Stimulated activated CD4-positive, alpha-beta T cell treated with anti-CD3 and anti-CD28 coated beads, Interleukin-15, amount 100 ng/mL, for 24 hours (primary cell): ENCODE measurements at regions not wholly inside any gene's neighbourhood (a gene's known extent, or its start where the extent isn't known, plus 50 kb on each side); places are given as distances from the start of the nearest gene placed in this dataset.

Source experiments
- DNase-seq: peaks from one replicate; pipeline ENCODE4 v3.0.0-alpha.2; 2020

DNA sequence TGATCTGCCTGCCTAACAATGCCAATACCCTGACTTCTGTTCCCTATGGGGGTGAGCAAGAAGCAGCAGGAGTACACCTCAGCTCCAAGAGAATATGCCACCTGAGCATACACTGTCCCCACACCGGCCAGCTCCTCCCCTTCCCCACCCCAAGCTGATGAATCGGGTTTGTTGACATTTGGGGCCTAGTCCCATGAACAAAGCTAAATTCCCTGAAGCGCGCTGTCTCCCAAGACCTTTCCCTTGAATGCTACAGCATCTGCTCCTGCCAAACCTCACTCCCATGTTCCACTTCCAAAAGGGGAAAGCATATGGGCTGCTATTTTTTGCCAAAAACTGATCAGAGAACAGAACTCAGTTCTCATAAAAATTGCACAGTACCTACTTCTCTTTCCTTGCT, 220.4 kb upstream of the CAMK1G start:
- no peak for DNase-seq

DNA sequence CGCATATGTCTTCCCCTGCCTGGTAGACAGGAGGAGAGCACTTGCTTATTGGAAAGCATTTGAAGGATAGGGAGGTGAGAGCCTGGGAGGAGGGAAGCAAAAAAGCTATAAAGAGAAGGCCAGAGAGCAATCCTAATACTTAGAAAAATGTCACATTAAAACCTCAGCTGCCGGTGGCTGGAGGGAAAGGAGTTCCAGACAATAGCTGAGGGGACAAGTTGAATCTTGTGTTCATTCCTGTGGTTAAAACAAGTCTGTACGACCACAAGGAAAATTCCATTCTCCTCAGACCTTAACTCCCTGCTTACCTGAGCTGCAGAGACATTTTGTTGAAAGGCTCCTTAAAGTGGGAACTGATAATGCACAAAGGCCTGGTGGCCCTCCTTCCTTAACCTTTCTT, 218.8 kb upstream of the CAMK1G start:
- DNase-seq = no peak

DNA sequence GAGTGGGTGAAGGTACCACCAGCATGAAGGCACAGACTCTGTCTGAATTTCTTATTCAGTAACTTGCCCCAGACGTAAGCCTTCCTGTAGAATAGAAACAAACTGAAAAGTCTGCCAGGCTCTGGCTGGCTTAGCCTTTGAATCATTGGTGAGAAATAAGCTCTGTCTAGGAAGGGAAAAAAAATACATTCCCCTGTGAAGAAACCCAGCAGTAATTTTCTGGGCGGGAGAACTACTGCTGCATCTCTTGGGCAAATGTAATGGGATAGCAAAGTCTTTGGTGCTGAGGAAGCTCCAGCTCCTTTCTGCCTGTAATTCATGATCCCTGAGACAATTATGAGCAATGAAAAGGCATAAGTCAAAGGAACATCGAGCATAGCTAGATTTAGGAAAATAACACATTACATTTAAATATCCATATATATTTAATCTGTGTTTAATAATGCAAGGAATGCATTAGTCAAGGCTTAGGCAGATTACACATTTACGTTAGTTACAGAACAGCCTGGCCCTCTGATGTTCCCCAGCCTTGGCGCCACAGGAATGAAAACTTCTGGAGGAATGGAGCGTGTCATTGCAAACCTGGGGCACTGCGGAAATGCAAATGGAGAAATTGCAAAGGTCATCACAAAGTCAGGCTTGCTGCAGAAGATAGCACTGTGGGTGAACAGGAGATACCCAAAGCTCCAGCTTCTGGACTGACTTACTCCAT, 216.3 kb upstream of the CAMK1G start:
- no peak for DNase-seq

DNA sequence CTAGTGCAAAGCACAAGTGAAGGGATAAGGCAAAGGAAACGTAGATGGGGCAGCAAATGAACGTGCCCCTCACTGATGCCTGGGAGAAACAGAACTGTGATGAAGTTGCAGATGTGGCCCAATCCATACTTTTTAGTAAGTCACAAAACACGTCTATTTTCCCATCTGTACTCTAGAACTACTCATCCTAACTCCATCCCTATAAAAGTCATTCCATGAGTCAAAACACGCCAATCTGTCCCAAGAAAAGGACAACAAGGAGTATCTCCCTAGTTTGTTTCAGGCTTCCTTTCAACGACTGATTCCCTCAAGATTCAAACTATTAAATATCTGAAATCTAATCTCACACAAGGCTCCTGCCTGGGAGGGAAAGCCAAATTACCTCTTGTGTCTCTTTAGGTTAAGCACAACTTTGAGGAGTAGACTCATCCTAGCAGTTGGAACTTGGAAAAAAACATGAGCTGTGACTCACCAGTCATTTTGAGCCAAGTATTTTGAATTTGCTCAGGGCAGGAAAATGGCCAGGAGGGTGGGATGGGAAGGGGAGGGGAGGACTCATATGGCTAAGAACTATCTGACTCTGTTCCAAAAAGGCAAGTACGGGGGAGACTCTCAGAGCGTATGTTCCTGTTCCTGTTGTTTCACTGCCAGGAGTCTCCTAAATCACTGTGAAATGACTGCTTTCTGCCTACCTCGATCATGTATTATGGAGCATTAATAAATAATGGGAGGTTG, 214.5 kb upstream of the CAMK1G start:
- no peak for DNase-seq

DNA sequence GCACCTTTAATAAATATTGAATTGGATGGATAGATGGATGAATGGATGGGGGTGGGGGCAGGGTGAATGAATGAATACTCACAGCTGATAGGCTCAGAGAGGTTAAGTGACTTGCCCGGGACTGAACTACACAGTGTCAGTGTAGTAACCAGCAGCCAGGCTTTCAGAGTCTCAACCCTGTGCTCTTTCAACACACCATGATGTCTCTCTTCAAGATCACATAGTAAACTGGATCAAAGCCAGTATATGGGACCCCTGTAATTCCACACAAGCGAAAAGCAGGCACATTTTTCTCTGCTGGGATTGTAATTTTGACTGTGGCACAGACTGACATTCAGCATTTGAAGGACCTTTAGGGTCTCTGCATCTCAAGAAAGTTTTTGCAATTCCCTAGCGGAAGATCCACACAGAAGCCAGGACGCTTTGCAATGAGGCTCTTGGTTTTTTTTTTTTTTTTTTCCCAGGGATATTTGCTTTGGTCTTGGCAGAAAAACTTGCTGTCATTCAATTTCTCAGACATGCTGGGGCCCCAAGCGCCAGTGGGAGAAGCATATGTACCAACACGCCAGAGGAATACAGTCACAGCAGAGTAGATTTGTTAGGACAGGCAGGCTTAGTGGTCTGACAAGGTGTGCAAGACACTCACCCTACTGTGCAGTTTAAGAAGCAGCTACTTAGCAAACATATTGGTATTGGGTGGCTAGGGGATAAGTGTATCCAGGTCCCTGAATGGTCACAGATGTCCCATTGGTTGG, 213.1 kb upstream of the CAMK1G start:
- DNase-seq = no peak

DNA sequence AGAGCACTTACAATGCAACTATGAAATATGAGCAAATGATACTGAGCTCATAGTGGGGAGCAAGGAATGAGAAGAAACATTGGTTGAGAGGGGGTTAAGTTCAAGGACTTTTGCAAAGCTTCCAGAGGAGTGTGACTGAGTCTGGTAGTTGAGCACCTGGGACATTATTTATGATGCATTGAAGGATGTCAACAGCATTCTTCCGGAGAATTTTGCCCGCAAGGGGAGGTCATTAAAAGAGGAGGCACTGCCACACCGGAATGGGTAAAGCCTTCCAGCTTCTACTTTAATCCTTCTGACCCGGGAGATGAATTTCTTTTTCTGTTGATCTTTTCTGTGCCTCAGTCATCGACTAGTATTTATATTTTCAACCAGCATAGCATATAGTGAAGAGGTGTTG, 208.4 kb upstream of the CAMK1G start:
- no peak for DNase-seq

DNA sequence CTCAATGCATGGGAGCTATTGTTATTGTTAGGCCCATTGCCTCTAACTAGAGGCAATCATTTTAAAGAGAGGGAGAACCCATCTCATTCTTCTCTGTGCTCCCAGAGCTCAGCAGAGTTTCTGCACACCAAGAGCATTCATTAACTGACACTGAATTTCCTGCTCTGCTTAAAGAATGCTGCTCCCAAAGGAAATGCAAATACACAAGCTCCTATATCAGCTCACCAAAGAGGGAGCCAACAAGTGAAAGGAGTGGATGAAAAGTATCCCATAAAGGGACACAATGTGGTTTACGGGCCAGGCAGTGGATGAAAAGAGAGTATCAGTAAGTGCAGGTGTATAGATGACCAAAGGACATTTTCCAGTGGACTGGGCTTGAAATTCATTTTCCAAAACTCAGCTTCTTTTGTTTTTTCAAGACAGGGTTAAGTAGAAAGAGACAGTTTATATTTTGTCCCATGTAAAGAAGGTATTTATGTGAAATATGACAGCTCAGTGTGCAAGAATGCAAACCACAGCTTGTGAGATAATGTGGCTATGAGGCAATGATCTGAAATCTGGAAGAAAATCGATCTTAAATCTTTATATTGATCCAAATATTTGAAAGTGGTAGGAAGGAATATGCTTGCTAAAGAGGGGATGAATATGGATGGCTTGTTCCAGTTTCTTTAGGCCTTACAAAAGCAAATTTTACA, 207.7 kb upstream of the CAMK1G start:
- DNase-seq = no peak

DNA sequence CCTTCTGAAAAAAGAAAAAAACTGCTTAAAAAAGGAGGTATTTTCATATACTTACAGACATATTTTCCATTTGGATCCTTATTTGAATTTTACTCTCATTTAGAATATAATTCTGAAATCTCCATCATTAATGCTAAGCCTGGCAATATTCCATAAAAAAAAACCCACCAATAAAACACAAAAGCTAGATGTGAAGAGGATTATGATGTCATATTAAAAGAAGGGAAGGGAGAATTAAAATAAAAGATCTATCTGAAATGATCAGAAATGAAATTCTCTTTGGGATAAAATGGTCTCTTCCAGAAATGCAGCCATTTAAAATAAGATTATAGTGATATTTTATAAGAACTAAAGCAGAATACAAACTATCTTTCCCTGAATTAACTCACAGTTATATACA, 206.7 kb upstream of the CAMK1G start:
- no peak for DNase-seq

DNA sequence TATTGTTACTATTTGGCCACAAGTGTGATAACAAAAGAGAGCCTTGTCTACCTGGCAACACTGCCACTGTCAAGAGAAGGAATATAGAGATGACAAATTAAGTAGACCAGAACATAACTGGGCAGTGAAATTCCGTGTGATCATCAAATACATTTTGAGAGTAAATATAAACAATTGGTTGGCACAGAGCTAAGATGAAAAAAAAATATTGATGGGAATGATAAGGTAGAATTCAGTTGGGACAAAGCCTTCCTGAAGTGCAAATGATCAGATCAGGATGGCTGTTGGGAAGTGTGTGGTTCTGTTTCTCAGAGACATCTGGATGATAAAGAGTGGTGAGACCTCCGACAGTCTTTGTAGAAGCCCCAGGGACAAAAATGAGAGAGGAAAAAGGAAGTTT, 205.5 kb upstream of the CAMK1G start:
- no peak for DNase-seq

DNA sequence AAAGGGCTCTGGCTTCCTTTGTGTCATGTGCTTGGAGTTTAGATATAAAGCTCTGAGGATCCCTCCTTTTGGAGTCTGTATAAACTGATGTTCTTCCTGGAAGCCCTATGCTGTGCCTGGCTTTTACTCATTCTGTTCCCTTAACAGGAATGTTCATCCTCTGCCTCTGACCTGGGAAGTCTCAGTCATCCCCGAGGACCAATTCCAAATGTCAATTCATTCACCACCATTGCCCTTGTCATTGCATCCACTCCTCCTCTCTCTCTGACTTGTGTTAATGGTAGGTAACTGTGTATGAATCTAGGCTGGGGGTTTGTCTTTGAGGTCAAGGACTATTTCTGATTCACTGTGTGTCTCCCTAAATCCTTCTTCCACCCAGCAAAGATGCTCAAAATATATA, 204.2 kb upstream of the CAMK1G start:
- DNase-seq = no peak

DNA sequence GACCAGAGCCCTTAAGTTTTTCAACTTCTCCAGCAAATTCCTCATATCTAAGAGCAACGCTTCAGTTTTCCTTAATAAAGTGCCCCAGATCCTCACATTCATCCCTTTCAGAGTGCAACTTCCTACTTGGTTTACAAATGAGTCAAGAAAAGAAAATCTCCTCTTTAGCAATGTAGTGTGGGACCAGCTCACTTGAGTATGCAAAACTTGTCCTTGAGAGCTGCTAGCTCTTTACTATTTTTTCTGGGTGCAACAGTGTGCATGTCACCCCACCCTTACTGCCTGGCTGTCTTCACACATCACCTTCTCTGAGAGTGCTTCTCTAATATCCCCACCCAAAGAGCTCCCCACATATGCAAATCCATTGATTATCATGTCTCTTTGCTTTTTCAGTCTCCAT, 203.1 kb upstream of the CAMK1G start:
- DNase-seq = no peak

DNA sequence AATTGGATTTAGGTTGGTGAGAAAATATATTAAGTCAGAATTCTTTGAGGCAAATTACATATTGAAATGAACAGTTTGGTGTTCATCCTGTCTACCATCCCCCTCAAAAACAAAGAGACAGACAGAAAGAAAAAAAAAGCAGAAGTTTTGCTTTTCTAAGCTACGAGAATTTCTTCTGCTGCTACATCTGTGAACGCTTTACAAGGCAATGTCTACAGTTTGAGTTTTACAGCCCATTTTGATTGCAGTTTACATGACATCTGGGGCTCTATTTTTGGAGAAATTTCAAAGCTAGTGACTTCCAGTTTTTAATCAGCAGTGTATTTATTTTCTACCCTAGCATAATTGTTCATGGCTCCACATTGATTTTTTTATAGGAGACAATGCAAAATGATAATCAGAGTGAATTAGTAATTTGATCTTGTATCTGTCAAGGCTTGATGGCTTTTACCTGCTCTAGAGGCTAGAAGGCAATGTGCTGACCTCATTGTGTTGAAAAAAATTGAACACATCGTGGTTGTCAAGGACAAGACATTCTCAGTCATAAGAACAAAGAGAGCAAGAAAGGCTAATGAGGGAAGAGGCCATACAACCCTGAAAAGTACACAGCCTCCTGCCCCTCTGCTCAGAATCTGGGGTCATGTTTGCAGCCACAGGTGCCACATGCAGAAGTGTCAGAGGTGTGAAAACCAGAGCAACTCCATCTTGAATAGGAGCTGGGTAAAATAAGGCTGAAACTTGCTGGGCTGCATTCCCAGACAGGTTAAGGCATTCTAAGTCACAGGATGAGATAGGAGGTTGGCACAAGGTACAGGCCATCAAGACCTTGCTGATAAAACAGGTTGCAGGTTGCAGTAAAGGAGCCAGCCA, 201.0 kb upstream of the CAMK1G start:
- no peak for DNase-seq

DNA sequence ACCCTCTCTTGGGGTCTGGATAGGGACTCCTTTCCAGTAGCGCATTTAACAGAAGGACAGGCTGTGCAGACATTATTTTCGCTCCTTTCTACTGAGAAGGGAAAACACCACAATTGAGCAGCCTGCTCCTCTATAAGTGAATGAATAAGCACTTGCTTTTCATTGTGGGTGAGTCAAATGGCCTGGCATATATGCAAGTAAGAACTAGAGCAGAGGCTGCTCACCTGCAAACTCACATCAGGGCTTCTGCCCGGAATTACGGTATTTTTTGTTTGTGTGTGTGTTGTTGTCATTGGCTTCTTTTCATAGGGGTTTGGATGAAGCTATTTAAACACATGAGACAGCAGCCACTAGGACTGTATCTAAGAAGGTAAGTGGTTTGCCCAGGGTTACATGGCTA, 200.1 kb upstream of the CAMK1G start:
- DNase-seq = no peak

DNA sequence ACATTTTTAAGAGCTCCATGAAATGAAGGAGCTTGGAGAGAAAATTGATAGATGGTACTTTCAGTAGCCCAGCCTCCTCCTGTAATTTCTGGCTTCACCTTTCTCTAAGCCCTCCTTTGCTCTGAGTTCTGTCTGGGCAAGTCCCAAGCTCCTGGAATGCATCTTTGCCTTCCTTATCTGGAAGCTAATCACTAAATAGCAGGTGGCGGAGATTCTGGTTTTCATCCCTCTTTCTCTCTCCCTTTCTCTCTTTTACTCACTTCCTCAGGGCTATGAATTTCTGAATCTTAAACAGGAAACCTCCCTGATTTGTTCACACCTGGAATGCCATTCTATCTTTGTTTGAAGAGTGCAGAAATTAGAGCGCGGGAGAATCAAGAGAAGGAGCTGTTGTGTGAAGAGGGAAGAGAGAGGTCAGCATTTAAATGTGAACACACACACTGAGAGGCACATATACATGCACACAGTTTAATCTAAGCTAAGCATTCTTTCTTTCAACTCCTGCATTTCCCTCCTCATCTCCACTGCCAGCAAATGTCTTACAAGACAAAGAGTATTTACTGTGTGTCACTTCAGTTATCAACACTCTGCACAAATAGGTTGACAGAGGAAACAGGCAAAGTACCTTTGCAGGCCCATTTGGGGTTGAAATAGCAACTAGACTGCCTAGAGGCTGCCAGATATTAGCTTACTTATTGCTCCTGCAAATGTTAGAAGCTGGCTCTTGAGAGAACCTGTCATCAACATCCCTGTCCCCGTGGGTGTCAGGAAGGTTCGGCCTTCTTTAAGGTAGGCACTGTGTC, 199.4 kb upstream of the CAMK1G start:
- no peak for DNase-seq

DNA sequence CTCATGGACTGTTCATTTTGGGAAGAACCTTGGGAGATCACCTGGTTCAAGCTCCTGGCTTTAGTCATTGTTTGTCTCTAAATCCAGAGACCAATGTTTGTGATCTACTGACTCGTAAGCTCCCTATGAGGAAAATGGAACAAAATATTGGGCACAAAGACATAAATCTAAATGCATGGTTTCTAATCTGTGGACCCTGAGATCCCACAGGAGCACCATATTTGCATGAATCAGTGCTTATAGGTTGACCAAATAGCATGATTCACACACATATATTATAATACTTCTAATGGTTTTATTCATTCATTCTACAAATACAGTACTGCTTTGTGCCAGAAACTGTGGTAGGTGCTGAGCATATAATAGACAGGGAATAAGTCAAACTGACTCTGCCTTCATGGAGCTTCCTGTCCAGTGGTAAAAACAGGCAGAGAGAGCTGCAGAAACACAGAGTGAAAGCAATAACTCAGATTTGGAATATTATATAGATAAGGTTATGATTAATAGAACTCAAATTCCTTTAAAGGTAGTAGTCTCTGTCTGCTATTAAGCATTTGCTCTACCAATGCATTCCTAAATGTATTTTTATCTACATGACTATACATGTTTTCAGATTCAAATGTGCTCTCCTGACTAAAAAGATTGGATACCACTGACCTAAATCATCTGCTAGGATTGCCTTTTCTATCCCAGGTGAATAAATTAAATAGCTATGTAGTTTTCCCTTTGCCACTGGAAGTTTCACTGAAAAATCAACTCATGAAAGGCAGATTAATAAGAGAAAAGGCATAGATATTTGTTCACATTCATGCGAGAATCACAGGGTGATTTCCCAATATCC, 198.6 kb upstream of the CAMK1G start:
- DNase-seq = no peak

DNA sequence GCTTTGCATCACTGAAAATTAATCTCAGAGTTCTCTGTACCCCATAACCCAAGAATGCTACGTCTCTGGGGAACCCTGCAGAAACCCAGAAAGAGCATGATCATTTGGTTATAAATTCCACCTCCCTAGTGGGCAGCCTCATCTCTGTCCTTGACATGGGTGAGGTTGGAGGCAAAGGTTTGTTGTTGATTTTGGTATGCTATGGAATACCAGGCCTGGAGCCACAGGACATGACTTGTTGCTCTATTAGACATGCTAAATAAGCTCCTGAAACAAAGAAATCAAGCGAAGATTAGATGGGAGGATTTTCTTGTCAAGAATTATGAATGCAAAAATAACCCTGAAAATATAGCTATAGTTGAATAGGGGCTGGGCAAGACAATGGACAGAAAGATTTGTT, 197.4 kb upstream of the CAMK1G start:
- no peak for DNase-seq

DNA sequence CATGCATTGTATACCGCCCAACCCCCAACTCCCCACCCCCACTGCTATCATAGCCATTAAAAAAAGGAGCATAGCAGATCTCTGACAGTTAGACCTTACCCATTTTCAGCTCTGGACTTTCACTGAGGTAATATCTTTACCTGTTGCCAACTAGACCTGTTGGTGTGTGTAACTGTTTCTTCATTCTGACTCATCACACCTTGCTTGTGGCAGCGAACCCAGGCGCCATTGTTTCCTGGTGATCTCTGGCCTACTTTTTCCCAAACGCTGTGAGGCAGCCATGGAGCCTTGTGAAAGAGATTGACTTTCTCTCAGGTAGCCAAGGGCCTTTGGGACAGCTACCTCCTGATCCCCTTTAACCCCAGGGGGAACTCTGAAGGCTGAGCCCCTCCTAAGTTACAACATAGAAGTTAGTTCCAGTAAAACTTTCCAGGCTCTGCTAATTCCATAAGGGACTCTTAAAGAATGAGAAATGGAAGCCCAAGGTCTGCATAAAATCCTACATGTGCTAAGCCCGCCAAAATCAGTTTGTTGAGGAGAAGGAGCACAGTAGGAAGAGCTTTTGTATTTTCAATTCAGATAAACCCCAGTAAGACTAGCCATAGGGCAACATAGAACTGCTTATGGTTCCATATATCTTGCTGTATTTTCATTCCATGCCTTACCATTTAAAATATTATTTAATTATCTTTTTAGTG, 196.1 kb upstream of the CAMK1G start:
- DNase-seq = no peak

DNA sequence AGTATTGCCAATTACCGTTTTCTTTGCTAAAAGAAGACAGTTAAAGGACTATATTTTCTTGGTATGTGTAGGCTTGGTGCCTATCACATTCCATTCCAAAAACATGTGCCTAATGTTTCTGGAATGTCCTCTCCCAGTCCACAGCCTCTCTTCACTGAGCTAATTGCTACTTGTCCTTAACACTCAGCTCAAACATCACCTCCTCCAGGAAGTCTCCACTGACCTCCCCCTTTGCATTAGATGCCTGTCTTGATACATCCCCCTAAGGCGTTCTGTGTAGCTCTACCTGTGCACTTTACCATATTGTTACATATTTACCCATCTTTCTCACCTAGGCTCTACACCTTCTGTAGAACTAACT, 195.6 kb upstream of the CAMK1G start:
- no peak for DNase-seq

DNA sequence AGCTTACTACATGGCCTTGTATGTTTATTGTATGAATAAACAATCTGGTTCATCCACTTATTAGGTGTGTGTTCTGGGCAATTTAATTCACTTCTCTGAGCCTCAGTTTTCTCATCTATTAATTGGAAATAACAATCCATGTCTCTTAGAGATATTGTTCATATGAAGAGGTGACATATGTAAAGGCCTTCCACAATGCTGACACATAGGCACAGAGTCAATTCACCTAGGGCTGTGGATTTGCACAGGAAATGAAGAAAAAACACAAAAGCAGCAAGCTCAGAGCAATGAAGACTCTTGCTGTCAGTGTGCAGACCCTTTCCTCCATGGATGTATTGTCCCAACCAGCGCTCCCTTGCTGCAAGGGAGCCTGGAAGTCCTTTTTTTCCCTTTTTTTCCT, 195.2 kb upstream of the CAMK1G start:
- DNase-seq = no peak

DNA sequence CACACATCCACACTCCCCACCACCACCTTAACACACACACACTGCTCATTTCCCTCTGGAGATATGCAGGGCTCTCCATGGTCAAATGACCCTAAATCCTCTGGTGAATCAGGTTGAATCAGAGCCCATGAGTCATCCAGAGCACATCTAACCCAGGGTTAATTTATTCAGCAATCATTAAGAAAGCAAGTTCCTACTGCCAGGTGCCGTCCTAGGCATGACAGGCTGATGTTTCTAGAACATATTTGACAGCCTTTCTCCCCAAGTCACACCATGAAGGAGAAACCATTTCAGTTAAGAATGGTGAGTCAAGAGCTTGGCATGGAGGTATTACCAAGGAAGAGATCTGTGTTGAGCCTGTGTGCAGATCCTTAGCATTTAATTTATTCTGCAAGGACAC, 194.3 kb upstream of the CAMK1G start:
- no peak for DNase-seq
